ENCODE measurements at regions not wholly inside any gene's neighbourhood (a gene's known extent, or its start where the extent isn't known, plus 50 kb on each side); places are given as distances from the start of the nearest gene placed in this dataset.

DNA sequence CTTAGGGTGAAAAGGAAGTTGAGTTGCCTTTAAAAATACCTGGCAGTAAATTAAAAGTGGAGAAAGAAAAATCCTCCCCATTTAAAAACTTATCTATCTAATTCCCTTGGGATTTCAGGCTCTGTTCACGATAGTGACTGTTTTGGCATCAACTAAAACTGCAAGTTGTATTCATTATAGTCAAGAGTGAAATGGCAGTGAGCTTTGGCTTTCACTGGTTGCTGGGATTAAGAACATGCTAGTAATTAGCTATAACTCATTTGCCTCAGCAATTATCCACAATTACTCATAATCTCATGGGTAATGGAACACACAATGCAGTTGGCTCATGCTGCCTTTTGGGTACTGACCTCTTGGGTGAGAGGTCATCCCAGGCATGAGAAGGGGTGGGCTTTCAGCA lies 250.1 kb downstream of the GAS1 start:
- intact Hi-C loops (cut with micrococcal nuclease; ENCODE audit: unreplicated experiment) = no loop called here
- CTCF ChIA-PET = no interaction called here
- H3K36me3 Mint-ChIP-seq (ENCODE audit: insufficient read depth, unreplicated experiment) = no peaks in the 10 kb centered on the region

GRCh38 chr9:86695910-86696424 lies 251.3 kb downstream of the GAS1 start:
- Mint-ChIP-seq H3K4me3 (ENCODE audit: low read depth, unreplicated experiment) (no peak overlapping the region), H3K36me3 (ENCODE audit: insufficient read depth, unreplicated experiment) (no peaks in the 10 kb centered on the region), H3K27me3 (ENCODE audit: unreplicated experiment) (no peaks in the 10 kb centered on the region), H3K4me1 (ENCODE audit: low read depth, unreplicated experiment) (no peaks in the 10 kb centered on the region), H3K9me3 (ENCODE audit: low read depth, unreplicated experiment) (no peaks in the 10 kb centered on the region), H3K27ac (ENCODE audit: unreplicated experiment) (no peak overlapping the region)
- intact Hi-C loops (cut with micrococcal nuclease; ENCODE audit: unreplicated experiment) = no loop called here
- no TSS peak for BruUV-seq (replicated peaks)
- DNase-seq = no peak
- CTCF ChIA-PET = no interaction called here
- TF ChIP-seq, protein P1, sequence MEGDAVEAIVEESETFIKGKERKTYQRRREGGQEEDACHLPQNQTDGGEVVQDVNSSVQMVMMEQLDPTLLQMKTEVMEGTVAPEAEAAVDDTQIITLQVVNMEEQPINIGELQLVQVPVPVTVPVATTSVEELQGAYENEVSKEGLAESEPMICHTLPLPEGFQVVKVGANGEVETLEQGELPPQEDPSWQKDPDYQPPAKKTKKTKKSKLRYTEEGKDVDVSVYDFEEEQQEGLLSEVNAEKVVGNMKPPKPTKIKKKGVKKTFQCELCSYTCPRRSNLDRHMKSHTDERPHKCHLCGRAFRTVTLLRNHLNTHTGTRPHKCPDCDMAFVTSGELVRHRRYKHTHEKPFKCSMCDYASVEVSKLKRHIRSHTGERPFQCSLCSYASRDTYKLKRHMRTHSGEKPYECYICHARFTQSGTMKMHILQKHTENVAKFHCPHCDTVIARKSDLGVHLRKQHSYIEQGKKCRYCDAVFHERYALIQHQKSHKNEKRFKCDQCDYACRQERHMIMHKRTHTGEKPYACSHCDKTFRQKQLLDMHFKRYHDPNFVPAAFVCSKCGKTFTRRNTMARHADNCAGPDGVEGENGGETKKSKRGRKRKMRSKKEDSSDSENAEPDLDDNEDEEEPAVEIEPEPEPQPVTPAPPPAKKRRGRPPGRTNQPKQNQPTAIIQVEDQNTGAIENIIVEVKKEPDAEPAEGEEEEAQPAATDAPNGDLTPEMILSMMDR (IDR thresholded peaks at IDR 0.05; ENCODE audit: unreplicated experiment) = no peak

More for the DNA sequence above, 250.1 kb downstream of the GAS1 start:
- TF ChIP-seq, protein P1 (IDR thresholded peaks at IDR 0.05; ENCODE audit: unreplicated experiment) = no peak
- H3K4me3 Mint-ChIP-seq (ENCODE audit: low read depth, unreplicated experiment) = no peak overlapping the region
- BruUV-seq (replicated peaks) = no TSS peak
- no peaks in the 10 kb centered on the region for H3K27me3 Mint-ChIP-seq (ENCODE audit: unreplicated experiment)
- H3K4me1 Mint-ChIP-seq (ENCODE audit: low read depth, unreplicated experiment) = no peaks in the 10 kb centered on the region
- H3K27ac Mint-ChIP-seq (ENCODE audit: unreplicated experiment) = no peak overlapping the region
- no peaks in the 10 kb centered on the region for H3K9me3 Mint-ChIP-seq (ENCODE audit: low read depth, unreplicated experiment)
- DNase-seq = no peak

DNA sequence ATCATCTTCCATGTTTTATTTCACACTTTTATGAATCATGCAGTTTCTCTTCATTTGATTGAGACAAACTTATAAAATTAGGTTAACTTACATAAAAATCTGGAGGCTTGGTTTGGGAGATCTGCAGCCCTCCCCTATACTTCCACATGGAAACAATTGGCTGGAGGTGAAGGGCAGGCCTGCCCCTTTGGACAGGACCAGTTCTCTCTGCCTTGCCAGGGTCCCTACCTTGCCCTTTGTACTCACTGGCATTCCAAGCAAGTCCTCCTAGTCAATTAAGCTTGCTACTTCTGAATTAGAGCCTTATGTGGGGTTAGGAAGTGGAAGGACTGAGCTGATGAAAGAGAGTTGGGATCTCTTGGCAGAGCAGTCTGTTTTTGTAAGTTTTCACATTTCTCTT lies 257.3 kb downstream of the GAS1 start:
- DNase-seq = no peak
- no peak overlapping the region for H3K4me3 Mint-ChIP-seq (ENCODE audit: low read depth, unreplicated experiment)
- no TSS peak for BruUV-seq (replicated peaks)
- no peaks in the 10 kb centered on the region for H3K36me3 Mint-ChIP-seq (ENCODE audit: insufficient read depth, unreplicated experiment)
- no peaks in the 10 kb centered on the region for H3K27me3 Mint-ChIP-seq (ENCODE audit: unreplicated experiment)
- CTCF ChIA-PET = no interaction called here
- TF ChIP-seq, protein P1 (IDR thresholded peaks at IDR 0.05; ENCODE audit: unreplicated experiment) = no peak
- intact Hi-C loops (cut with micrococcal nuclease; ENCODE audit: unreplicated experiment) = no loop called here
- no peaks in the 10 kb centered on the region for H3K4me1 Mint-ChIP-seq (ENCODE audit: low read depth, unreplicated experiment)
- no peaks in the 10 kb centered on the region for H3K9me3 Mint-ChIP-seq (ENCODE audit: low read depth, unreplicated experiment)
- no peak overlapping the region for H3K27ac Mint-ChIP-seq (ENCODE audit: unreplicated experiment)

DNA sequence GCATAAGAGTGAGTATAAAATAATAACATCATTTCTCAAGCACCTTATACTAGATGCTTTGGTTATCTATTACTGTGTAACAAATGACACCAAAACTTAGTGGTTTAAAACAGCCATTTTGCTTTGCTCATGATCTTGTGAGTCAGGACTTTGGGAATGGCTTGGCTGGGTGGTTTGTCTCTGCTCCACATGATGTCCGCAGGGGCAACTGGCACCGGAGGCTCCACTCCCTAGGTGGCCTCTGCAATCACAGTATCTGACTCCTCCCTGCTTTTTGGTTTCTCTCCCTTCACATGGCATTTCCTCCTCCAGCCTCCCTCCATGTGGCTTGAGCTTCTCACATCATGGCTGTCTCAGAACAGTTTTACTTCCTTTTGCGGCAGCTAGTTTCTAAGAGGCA lies 259.5 kb downstream of the GAS1 start:
- Mint-ChIP-seq H3K27ac (ENCODE audit: unreplicated experiment) (no peak overlapping the region), H3K9me3 (ENCODE audit: low read depth, unreplicated experiment) (no peaks in the 10 kb centered on the region), H3K4me3 (ENCODE audit: low read depth, unreplicated experiment) (no peak overlapping the region), H3K36me3 (ENCODE audit: insufficient read depth, unreplicated experiment) (no peaks in the 10 kb centered on the region), H3K27me3 (ENCODE audit: unreplicated experiment) (no peaks in the 10 kb centered on the region), H3K4me1 (ENCODE audit: low read depth, unreplicated experiment) (no peaks in the 10 kb centered on the region)
- intact Hi-C loops (cut with micrococcal nuclease; ENCODE audit: unreplicated experiment) = no loop called here
- CTCF ChIA-PET = no interaction called here
- no peak for DNase-seq
- TF ChIP-seq, protein P1 (IDR thresholded peaks at IDR 0.05; ENCODE audit: unreplicated experiment) = no peak
- BruUV-seq (replicated peaks) = no TSS peak
